ENCODE measurements at regions not wholly inside any gene's neighbourhood (a gene's known extent, or its start where the extent isn't known, plus 50 kb on each side); places are given as distances from the start of the nearest gene placed in this dataset.
"Not testable (repeated sequence)": the region's sequence is repeated elsewhere in the genome, so short reads cannot be mapped to it uniquely, and the experiment has no call there.

DNA sequence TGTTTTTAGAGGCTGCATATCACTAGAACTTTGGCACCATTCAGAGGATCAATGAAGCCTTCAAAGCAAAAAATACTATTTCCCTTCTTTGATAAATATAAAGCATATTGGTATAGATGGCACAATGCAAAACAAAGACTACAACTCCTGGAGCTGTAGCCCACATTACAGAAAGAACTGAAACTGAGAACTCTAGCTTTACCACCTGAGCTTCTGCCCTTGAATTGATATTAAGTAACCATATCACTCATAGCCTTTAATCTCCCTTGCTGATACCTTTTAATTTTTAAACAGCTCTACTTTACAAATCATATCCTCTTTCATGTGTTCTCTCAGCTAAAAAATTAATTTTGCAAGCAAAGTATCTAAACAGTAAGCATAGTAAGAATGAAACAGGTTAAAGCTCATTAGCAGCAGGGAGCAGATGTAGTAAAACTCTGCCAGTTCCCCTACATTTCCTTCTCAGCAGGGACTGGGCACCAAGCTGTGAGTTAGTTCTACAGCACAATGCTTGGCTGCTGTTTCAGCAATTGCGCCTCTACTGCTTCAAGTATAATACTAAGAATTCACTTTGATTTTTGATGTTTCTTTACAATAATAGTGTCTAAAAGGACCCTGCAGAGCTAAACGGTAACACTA, 97.9 kb upstream of the NANOGP8 start:
- no peaks in the 10 kb centered on the region for H3K36me3 Mint-ChIP-seq (ENCODE audit: insufficient read depth)
- H3K4me3 Mint-ChIP-seq (ENCODE audit: low read depth): no peak overlapping the region
- no peaks in the 10 kb centered on the region for H3K9me3 Mint-ChIP-seq (ENCODE audit: low read depth)
- H3K4me1 Mint-ChIP-seq (ENCODE audit: low read depth): peaks cover 2% of the 10 kb centered on the region
- no peak overlapping the region for H3K27ac Mint-ChIP-seq
- no peak for DNase-seq (ENCODE audit: low spot score, unreplicated experiment)
- no peaks in the 10 kb centered on the region for H3K27me3 Mint-ChIP-seq
- TF ChIP-seq, protein P1, sequence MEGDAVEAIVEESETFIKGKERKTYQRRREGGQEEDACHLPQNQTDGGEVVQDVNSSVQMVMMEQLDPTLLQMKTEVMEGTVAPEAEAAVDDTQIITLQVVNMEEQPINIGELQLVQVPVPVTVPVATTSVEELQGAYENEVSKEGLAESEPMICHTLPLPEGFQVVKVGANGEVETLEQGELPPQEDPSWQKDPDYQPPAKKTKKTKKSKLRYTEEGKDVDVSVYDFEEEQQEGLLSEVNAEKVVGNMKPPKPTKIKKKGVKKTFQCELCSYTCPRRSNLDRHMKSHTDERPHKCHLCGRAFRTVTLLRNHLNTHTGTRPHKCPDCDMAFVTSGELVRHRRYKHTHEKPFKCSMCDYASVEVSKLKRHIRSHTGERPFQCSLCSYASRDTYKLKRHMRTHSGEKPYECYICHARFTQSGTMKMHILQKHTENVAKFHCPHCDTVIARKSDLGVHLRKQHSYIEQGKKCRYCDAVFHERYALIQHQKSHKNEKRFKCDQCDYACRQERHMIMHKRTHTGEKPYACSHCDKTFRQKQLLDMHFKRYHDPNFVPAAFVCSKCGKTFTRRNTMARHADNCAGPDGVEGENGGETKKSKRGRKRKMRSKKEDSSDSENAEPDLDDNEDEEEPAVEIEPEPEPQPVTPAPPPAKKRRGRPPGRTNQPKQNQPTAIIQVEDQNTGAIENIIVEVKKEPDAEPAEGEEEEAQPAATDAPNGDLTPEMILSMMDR (IDR thresholded peaks at IDR 0.05; ENCODE audit: unreplicated experiment): no peak

DNA sequence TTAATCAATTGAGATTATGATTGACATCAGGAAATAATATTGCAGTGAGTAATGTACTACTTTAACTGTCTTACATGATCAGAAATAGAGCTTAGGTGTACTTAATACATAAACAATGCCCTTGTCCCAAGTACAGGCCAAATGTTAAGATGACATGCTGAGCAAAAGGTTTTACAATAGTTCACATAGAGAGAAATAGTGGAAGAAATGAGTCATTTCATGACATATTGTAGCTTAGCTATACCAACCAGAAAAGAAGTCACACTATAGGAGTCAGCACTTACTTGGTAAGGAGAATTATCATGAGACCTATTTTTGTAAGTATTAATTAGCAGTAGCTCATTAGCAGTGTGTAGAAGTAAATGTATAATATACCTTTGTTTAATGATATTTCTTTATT, 96.4 kb upstream of the NANOGP8 start:
- Mint-ChIP-seq H3K36me3 (ENCODE audit: insufficient read depth) (no peaks in the 10 kb centered on the region), H3K27me3 (no peaks in the 10 kb centered on the region), H3K4me1 (ENCODE audit: low read depth) (peaks cover 2% of the 10 kb centered on the region), H3K9me3 (ENCODE audit: low read depth) (no peaks in the 10 kb centered on the region), H3K27ac (no peak overlapping the region), H3K4me3 (ENCODE audit: low read depth) (no peak overlapping the region)
- TF ChIP-seq, protein P1 (IDR thresholded peaks at IDR 0.05; ENCODE audit: unreplicated experiment): no peak
- no peak for DNase-seq (ENCODE audit: low spot score, unreplicated experiment)

DNA sequence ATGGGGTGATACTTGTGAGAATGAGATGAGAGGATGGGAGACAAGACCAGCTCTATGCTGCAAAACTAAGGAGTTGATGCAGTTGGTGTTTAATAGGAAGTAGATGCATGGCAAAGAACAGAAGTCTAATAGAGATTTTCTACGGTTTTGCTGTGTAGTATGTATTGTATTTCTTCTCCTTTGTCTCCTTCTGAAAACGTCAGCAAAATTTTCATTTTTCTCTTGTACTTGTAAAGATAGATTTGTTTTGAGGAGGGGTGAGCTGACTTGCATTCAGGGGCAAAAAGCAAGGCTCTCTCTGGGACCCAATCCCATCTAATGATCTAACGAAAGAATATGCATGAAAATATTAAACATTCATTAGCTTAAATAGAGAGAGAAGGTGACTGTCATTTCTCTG, 94.6 kb upstream of the NANOGP8 start:
- DNase-seq (ENCODE audit: low spot score, unreplicated experiment): no peak
- no peak overlapping the region for H3K4me3 Mint-ChIP-seq (ENCODE audit: low read depth)
- no peaks in the 10 kb centered on the region for H3K36me3 Mint-ChIP-seq (ENCODE audit: insufficient read depth)
- H3K9me3 Mint-ChIP-seq (ENCODE audit: low read depth): no peaks in the 10 kb centered on the region
- H3K27me3 Mint-ChIP-seq: no peaks in the 10 kb centered on the region
- no peak overlapping the region for H3K27ac Mint-ChIP-seq
- TF ChIP-seq, protein P1 (IDR thresholded peaks at IDR 0.05; ENCODE audit: unreplicated experiment): no peak
- peaks cover 2% of the 10 kb centered on the region for H3K4me1 Mint-ChIP-seq (ENCODE audit: low read depth)

DNA sequence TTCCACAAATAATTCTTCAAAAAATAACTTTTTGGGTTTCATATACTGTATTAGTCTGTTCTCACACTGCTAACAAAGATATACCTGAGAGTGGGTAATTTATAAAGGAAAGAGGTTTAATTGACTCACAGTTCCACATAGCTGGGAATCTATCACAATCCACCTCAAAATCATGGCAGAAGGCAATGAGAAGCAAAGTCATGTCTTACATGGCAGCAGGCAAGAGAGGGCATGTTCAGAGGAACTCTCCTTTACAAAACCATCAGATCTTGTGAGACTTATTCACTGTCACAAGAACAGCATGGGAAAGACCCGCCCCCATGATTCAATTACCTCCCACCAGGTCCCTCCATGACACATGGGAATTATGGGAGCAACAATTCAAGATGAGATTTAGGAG, 93.1 kb upstream of the NANOGP8 start:
- DNase-seq (ENCODE audit: low spot score, unreplicated experiment); H3K4me1 Mint-ChIP-seq (ENCODE audit: low read depth); H3K4me3 Mint-ChIP-seq (ENCODE audit: low read depth); H3K27me3 Mint-ChIP-seq; H3K9me3 Mint-ChIP-seq (ENCODE audit: low read depth); H3K36me3 Mint-ChIP-seq (ENCODE audit: insufficient read depth); H3K27ac Mint-ChIP-seq: not testable (repeated sequence)

DNA sequence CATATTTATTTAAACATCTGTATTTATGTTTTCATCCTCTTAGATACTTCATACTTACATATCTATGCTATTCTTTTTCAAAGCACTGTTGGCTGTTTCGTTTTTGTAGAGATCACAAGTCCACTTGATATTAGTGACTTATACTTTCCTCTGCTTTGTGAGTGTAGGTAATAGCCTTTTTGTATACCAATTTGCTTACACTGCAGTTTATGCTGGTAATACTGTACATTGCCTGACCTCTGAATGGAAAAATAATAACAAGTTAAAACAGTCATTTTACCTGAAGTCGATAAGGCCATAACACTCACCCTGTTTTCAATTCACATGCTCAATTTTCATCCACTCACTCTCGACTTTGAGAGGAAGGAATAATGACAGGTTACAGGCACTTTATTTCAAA, 89.9 kb upstream of the NANOGP8 start:
- H3K36me3 Mint-ChIP-seq (ENCODE audit: insufficient read depth): no peaks in the 10 kb centered on the region
- H3K9me3 Mint-ChIP-seq (ENCODE audit: low read depth): no peaks in the 10 kb centered on the region
- no peak overlapping the region for H3K4me3 Mint-ChIP-seq (ENCODE audit: low read depth)
- DNase-seq (ENCODE audit: low spot score, unreplicated experiment): no peak
- H3K27me3 Mint-ChIP-seq: no peaks in the 10 kb centered on the region
- no peak overlapping the region for H3K27ac Mint-ChIP-seq
- H3K4me1 Mint-ChIP-seq (ENCODE audit: low read depth): no peaks in the 10 kb centered on the region
- TF ChIP-seq, protein P1 (IDR thresholded peaks at IDR 0.05; ENCODE audit: unreplicated experiment): no peak

DNA sequence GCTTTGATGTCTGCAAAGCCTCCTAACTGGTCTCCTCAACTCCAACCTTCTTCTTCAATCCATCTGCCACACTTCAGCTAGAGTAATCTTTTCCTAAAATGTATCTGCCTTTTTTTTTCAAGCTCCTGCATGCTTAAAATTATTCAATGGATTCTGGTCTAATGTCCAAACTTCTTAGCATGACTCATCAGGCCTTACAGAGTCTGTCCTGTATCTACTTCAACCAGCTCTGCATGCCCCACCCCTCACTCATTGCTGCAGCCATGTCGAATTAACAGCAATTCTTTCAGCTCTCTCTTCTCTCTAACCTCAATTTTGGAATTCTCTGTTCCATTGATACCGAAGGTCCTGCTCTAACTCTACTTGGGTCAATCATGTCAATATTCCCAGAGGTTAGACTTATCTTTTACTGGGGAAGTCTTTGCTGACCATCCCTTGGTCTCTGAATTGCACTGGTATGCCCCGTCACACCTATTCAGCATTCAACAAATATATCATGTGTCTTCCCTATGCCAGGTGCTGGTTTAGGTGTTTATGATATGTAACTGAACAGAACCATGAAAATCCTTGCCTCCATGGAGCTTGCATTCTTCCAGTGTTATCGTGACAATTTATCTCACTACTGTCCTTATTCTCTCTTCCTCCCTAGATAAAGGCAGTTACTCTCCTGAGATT, 88.5 kb upstream of the NANOGP8 start:
- Mint-ChIP-seq H3K36me3 (ENCODE audit: insufficient read depth) (no peaks in the 10 kb centered on the region), H3K4me3 (ENCODE audit: low read depth) (no peak overlapping the region), H3K27ac (no peak overlapping the region), H3K27me3 (no peaks in the 10 kb centered on the region), H3K9me3 (ENCODE audit: low read depth) (no peaks in the 10 kb centered on the region), H3K4me1 (ENCODE audit: low read depth) (no peaks in the 10 kb centered on the region)
- no peak for DNase-seq (ENCODE audit: low spot score, unreplicated experiment)
- TF ChIP-seq, protein P1 (IDR thresholded peaks at IDR 0.05; ENCODE audit: unreplicated experiment): no peak

All from progenitor cell of endocrine pancreas (in vitro differentiated cells).